ENCODE measurements at regions not wholly inside any gene's neighbourhood (a gene's known extent, or its start where the extent isn't known, plus 50 kb on each side); places are given as distances from the start of the nearest gene placed in this dataset.

GRCh38 chr6:145368075-145368474 is 367.2 kb downstream of the EPM2A start:
- ChIA-PET CTCF (ENCODE audit: low intra/inter-chr PET ratio, low total read pairs) (no interaction called here), POLR2A (no interaction called here)
- ATAC-seq (no peak), DNase-seq (ENCODE audit: low spot score) (no peak), FAIRE-seq (no peak)
- Histone ChIP-seq H3K27me3 (ENCODE audit: control insufficient read depth in 1 of 2, insufficient read depth in 2 of 2, low read length in 2 of 2) (peaks cover 0 to 7% of the 10 kb centered on the region in 2 experiments; a peak in 1 of 5 replicates), H2AFZ (ENCODE audit: low read length) (no peak overlapping the region), H3K79me2 (ENCODE audit: insufficient read depth, low read length) (no peaks in the 10 kb centered on the region), H3K9ac (ENCODE audit: insufficient read depth, low read depth, low read length) (no peak overlapping the region), H3K4me2 (ENCODE audit: low read depth, low read length) (no peak overlapping the region), H3K4me1 (ENCODE audit: insufficient read depth, low read length) (no peaks in the 10 kb centered on the region), H3K36me3 (replicated peaks in 1 of 2; ENCODE audit: control insufficient read depth in 1 of 2, insufficient read depth in 2 of 2, low read length in 2 of 2) (no peaks in the 10 kb centered on the region), H3K27ac (ENCODE audit: extremely low read length, insufficient read depth, low read length) (no peak overlapping the region), H3K9me3 (ENCODE audit: low read length) (no peaks in the 10 kb centered on the region), H4K20me1 (ENCODE audit: insufficient read depth, low read length) (no peaks in the 10 kb centered on the region), H3K4me3 (replicated peaks in 1 of 3; ENCODE audit: insufficient read depth in 1 of 3, low read depth in 2 of 3, low read length in 3 of 3) (no peak overlapping the region)
- WGBS (ENCODE audit: low lambda C conversion rate) = 24% methylated on average over 5 of the region's 5 CpGs
- intact Hi-C loops (cut with micrococcal nuclease; ENCODE audit: unreplicated experiment) (no loop called here), in situ Hi-C loops (cut with HindIII; ENCODE audit: extremely low pct_ligation_motif_present, low pct_unique_long_range_greater_than_20kb) (no loop called here)
- BruUV-seq (replicated peaks) = no TSS peak
- TF ChIP-seq ZNF563 (CRISPR knock-in tag; IDR thresholded peaks at IDR 0.05) (no peak), ZNF788 (CRISPR knock-in tag; IDR thresholded peaks at IDR 0.05; ENCODE audit: borderline replicate concordance) (no peak), TRAFD1 (CRISPR knock-in tag; IDR thresholded peaks at IDR 0.05; ENCODE audit: borderline replicate concordance) (no peak)
- TF ChIP-seq, protein P1, sequence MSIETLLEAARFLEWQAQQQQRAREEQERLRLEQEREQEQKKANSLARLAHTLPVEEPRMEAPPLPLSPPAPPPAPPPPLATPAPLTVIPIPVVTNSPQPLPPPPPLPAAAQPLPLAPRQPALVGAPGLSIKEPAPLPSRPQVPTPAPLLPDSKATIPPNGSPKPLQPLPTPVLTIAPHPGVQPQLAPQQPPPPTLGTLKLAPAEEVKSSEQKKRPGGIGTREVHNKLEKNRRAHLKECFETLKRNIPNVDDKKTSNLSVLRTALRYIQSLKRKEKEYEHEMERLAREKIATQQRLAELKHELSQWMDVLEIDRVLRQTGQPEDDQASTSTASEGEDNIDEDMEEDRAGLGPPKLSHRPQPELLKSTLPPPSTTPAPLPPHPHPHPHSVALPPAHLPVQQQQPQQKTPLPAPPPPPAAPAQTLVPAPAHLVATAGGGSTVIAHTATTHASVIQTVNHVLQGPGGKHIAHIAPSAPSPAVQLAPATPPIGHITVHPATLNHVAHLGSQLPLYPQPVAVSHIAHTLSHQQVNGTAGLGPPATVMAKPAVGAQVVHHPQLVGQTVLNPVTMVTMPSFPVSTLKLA (IDR thresholded peaks at IDR 0.05) = peak; percentile 53; the same call in 1 of the 2 replicates

DNA sequence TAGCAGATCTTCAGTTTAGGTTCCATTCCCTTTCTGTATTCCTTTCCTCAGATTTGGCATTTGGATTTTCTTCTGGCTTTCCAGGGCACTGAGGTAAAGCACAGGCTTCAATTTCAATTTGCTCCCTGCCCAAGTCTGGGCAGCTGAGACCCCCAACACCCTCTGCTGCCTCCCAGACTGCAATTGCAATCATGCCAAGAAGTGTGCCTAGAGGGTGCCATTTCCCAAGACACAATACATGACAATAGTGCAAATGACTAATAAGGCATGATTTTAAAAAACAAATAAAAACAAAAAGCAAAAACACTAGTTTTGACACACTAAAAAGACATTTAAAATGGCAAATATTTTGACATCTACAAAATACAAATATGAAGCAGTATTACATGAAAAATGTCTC is 364.8 kb downstream of the EPM2A start:
- H3K4me3 ChIP-seq (replicated peaks in 1 of 3; ENCODE audit: insufficient read depth in 1 of 3, low read depth in 2 of 3, low read length in 3 of 3) = no peak overlapping the region
- POLR2A ChIA-PET = no interaction called here
- no peaks in the 10 kb centered on the region for H3K79me2 ChIP-seq (ENCODE audit: insufficient read depth, low read length)

More for the DNA sequence above, 364.8 kb downstream of the EPM2A start:
- CTCF ChIA-PET (ENCODE audit: low intra/inter-chr PET ratio, low total read pairs) = no interaction called here
- ATAC-seq = no peak
- no TSS peak for BruUV-seq (replicated peaks)
- FAIRE-seq = no peak
- Histone ChIP-seq H3K27me3 (ENCODE audit: control insufficient read depth in 1 of 2, insufficient read depth in 2 of 2, low read length in 2 of 2) (peaks cover 0 to 7% of the 10 kb centered on the region in 2 experiments; a peak in 1 of 5 replicates), H4K20me1 (ENCODE audit: insufficient read depth, low read length) (no peaks in the 10 kb centered on the region), H2AFZ (ENCODE audit: low read length) (no peak overlapping the region), H3K4me1 (ENCODE audit: insufficient read depth, low read length) (no peaks in the 10 kb centered on the region), H3K27ac (ENCODE audit: extremely low read length, insufficient read depth, low read length) (no peak overlapping the region), H3K9me3 (ENCODE audit: low read length) (no peaks in the 10 kb centered on the region), H3K36me3 (replicated peaks in 1 of 2; ENCODE audit: control insufficient read depth in 1 of 2, insufficient read depth in 2 of 2, low read length in 2 of 2) (no peaks in the 10 kb centered on the region), H3K4me2 (ENCODE audit: low read depth, low read length) (no peak overlapping the region), H3K9ac (ENCODE audit: insufficient read depth, low read depth, low read length) (no peak overlapping the region)
- intact Hi-C loops (cut with micrococcal nuclease; ENCODE audit: unreplicated experiment) = no loop called here
- no peak for DNase-seq (ENCODE audit: low spot score)
- TF ChIP-seq FOXK2 (IDR thresholded peaks at IDR 0.05) (no peak), FOXA1 (IDR thresholded peaks at IDR 0.05) (no peak), FOXA1 (CRISPR knock-in tag; IDR thresholded peaks at IDR 0.05) (no peak), AFF4 (CRISPR knock-in tag; IDR thresholded peaks at IDR 0.05) (no peak), YEATS2 (CRISPR knock-in tag; IDR thresholded peaks at IDR 0.05; ENCODE audit: borderline replicate concordance) (no peak)
- in situ Hi-C loops (cut with HindIII; ENCODE audit: extremely low pct_ligation_motif_present, low pct_unique_long_range_greater_than_20kb) = no loop called here

Data from HepG2 (cell line).